NCI-H510A (cell line): ENCODE measurements at regions not wholly inside any gene's neighbourhood (a gene's known extent, or its start where the extent isn't known, plus 50 kb on each side); places are given as distances from the start of the nearest gene placed in this dataset.
"Not testable (repeated sequence)": the region's sequence is repeated elsewhere in the genome, so short reads cannot be mapped to it uniquely, and the experiment has no call there.

Source experiments
- DNase-seq: peaks from one replicate; lab custom pipeline; 2025; lab: John Stamatoyannopoulos, UW

GRCh38 chrX:112368371-112368770 lies 285.8 kb upstream of the TRPC5 start:
- no peak for DNase-seq

GRCh38 chrX:112367065-112367464 lies 284.5 kb upstream of the TRPC5 start:
- DNase-seq: no peak

- DNase-seq: no peak
These were observed 277.3 kb upstream of the TRPC5 start for GRCh38 chrX:112359906-112360305.

- no peak for DNase-seq
These were observed 273.4 kb upstream of the TRPC5 start for GRCh38 chrX:112355931-112356330.

- no peak for DNase-seq
These were observed 259.0 kb upstream of the TRPC5 start for GRCh38 chrX:112341598-112341997.

- no peak for DNase-seq
These were observed 230.6 kb upstream of the TRPC5 start for GRCh38 chrX:112313201-112313600.

GRCh38 chrX:112306027-112306426 lies 223.5 kb upstream of the TRPC5 start:
- no peak for DNase-seq

GRCh38 chrX:112279940-112280339 lies 197.4 kb upstream of the TRPC5 start:
- no peak for DNase-seq

- DNase-seq: no peak
These were observed 188.4 kb upstream of the TRPC5 start for GRCh38 chrX:112270991-112271390.

GRCh38 chrX:112266136-112266535 lies 183.6 kb upstream of the TRPC5 start:
- no peak for DNase-seq

GRCh38 chrX:112259375-112259774 lies 176.8 kb upstream of the TRPC5 start:
- DNase-seq: no peak

GRCh38 chrX:112254896-112255295 lies 172.3 kb upstream of the TRPC5 start:
- no peak for DNase-seq

GRCh38 chrX:112247714-112248113 lies 165.1 kb upstream of the TRPC5 start:
- no peak for DNase-seq

- no peak for DNase-seq
These were observed 153.0 kb upstream of the TRPC5 start for GRCh38 chrX:112235547-112235946.

- DNase-seq: no peak
These were observed 150.6 kb upstream of the TRPC5 start for GRCh38 chrX:112233164-112233563.

- DNase-seq: not testable (repeated sequence)
These were observed 144.2 kb upstream of the TRPC5 start for GRCh38 chrX:112226795-112227194.

- DNase-seq: no peak
These were observed 140.8 kb upstream of the TRPC5 start for GRCh38 chrX:112223391-112223790.

- no peak for DNase-seq
These were observed 135.8 kb upstream of the TRPC5 start for GRCh38 chrX:112218388-112218787.

GRCh38 chrX:112211459-112211858 lies 128.9 kb upstream of the TRPC5 start:
- DNase-seq: no peak

- DNase-seq: no peak
These were observed 115.3 kb upstream of the TRPC5 start for GRCh38 chrX:112197840-112198239.

GRCh38 chrX:112190646-112191045 lies 108.1 kb upstream of the TRPC5 start:
- no peak for DNase-seq

- DNase-seq: not testable (repeated sequence)
These were observed 98.8 kb upstream of the TRPC5 start for GRCh38 chrX:112181361-112181760.

- no peak for DNase-seq
These were observed 81.8 kb upstream of the TRPC5 start for GRCh38 chrX:112164420-112164819.

- DNase-seq: no peak
These were observed 81.3 kb upstream of the TRPC5 start for GRCh38 chrX:112163906-112164305.

GRCh38 chrX:112148397-112148796 lies 65.8 kb upstream of the TRPC5 start:
- no peak for DNase-seq
